GM19328 (cell line): ENCODE measurements at regions not wholly inside any gene's neighbourhood (a gene's known extent, or its start where the extent isn't known, plus 50 kb on each side); places are given as distances from the start of the nearest gene placed in this dataset.

ENCODE experiments used
- ATAC-seq: cut with Tn5 transposase; IDR thresholded peaks from one replicate; pipeline ENCODE4 v1.9.1; 2021; ENCODE audit warnings: mild to moderate bottlenecking, moderate library complexity; ENCODE audit not compliant: unreplicated experiment

GRCh38 chr5:169450464-169450863 is 133.1 kb upstream of the SPDL1 start:
- ATAC-seq, result no peak

GRCh38 chr5:169448826-169449225 is 134.7 kb upstream of the SPDL1 start:
- ATAC-seq, result no peak

GRCh38 chr5:169445191-169445590 is 138.4 kb upstream of the SPDL1 start:
- ATAC-seq, result no peak

GRCh38 chr5:169442913-169443784 is 140.4 kb upstream of the SPDL1 start:
- no peak for ATAC-seq

GRCh38 chr5:169442403-169442874 is 141.1 kb upstream of the SPDL1 start:
- ATAC-seq, result no peak

GRCh38 chr5:169440107-169440705 is 139.3 kb upstream of the SLIT3 start:
- ATAC-seq, result no peak

GRCh38 chr5:169439362-169439761 is 138.4 kb upstream of the SLIT3 start:
- ATAC-seq, result no peak

GRCh38 chr5:169435506-169436229 is 134.7 kb upstream of the SLIT3 start:
- no peak for ATAC-seq

- ATAC-seq, result no peak
Measured at GRCh38 chr5:169433221-169433651, 132.3 kb upstream of the SLIT3 start.

GRCh38 chr5:169431386-169431785 is 130.4 kb upstream of the SLIT3 start:
- no peak for ATAC-seq

- ATAC-seq, result no peak
Measured at GRCh38 chr5:169430671-169431070, 129.7 kb upstream of the SLIT3 start.

- no peak for ATAC-seq
Measured at GRCh38 chr5:169429044-169429443, 128.1 kb upstream of the SLIT3 start.

- no peak for ATAC-seq
Measured at GRCh38 chr5:169426784-169427183, 125.8 kb upstream of the SLIT3 start.

- no peak for ATAC-seq
Measured at GRCh38 chr5:169424670-169425378, 123.9 kb upstream of the SLIT3 start.

GRCh38 chr5:169424279-169424655 is 123.3 kb upstream of the SLIT3 start:
- no peak for ATAC-seq

- no peak for ATAC-seq
Measured at GRCh38 chr5:169423580-169424278, 122.8 kb upstream of the SLIT3 start.

- ATAC-seq, result no peak
Measured at GRCh38 chr5:169422087-169422486, 121.1 kb upstream of the SLIT3 start.

- no peak for ATAC-seq
Measured at GRCh38 chr5:169421677-169422076, 120.7 kb upstream of the SLIT3 start.

GRCh38 chr5:169417676-169418075 is 116.7 kb upstream of the SLIT3 start:
- no peak for ATAC-seq

GRCh38 chr5:169416583-169417196 is 115.8 kb upstream of the SLIT3 start:
- ATAC-seq, result peak; percentile 98
